GM18505 (cell line): ENCODE measurements at regions not wholly inside any gene's neighbourhood (a gene's known extent, or its start where the extent isn't known, plus 50 kb on each side); places are given as distances from the start of the nearest gene placed in this dataset.

Source experiments
- ATAC-seq: cut with Tn5 transposase; IDR thresholded peaks from one replicate; pipeline ENCODE4 v1.9.1; 2021; ENCODE audit not compliant: unreplicated experiment
- POLR2A ChIP-seq: IDR thresholded peaks from 4 replicates; pipeline ENCODE4 v1.6.1; 2011; ENCODE audit warnings: borderline replicate concordance; ENCODE audit not compliant: insufficient read depth, insufficient read length; ENCODE audit errors: extremely low read depth

GRCh38 chr2:225113371-225114015 is 71.2 kb upstream of the DOCK10 start:
- TF ChIP-seq POLR2A = no peak
- no peak for ATAC-seq

GRCh38 chr2:225112362-225113126 is 70.3 kb upstream of the DOCK10 start:
- no peak for TF ChIP-seq POLR2A
- peak; percentile 63 for ATAC-seq

GRCh38 chr2:225108805-225109204 is 66.5 kb upstream of the DOCK10 start:
- ATAC-seq = no peak
- no peak for TF ChIP-seq POLR2A

GRCh38 chr2:225104971-225105370 is 62.7 kb upstream of the DOCK10 start:
- no peak for TF ChIP-seq POLR2A
- no peak for ATAC-seq

GRCh38 chr2:225104321-225104720 is 62.1 kb upstream of the DOCK10 start:
- TF ChIP-seq POLR2A = no peak
- no peak for ATAC-seq

- ATAC-seq = no peak
- no peak for TF ChIP-seq POLR2A
Observed at GRCh38 chr2:225103737-225104141, 61.5 kb upstream of the DOCK10 start.

GRCh38 chr2:225100856-225101294 is 58.6 kb upstream of the DOCK10 start:
- ATAC-seq = no peak
- no peak for TF ChIP-seq POLR2A

- TF ChIP-seq POLR2A = no peak
- no peak for ATAC-seq
Observed at GRCh38 chr2:225100269-225100668, 58.0 kb upstream of the DOCK10 start.

- no peak for TF ChIP-seq POLR2A
- no peak for ATAC-seq
Observed at GRCh38 chr2:225097035-225097434, 54.8 kb upstream of the DOCK10 start.
